HCT116 (cell line): ENCODE measurements at regions not wholly inside any gene's neighbourhood (a gene's known extent, or its start where the extent isn't known, plus 50 kb on each side); places are given as distances from the start of the nearest gene placed in this dataset.

ENCODE experiments used
- ATAC-seq: fragments of 200-7000 bp; cut with Tn5 transposase; 2 replicates; pipeline ENCODE4 v1.9.1; 2020; ENCODE audit warnings: mild to moderate bottlenecking, moderate library complexity
- BruUV-seq: library from RNA; stranded (reverse); fragments of 400-500 nt; replicated peaks from 2 replicates; lab custom pipeline; 2021; lab: Mats Ljungman, UMichigan
- CTCF ChIA-PET: fragments of 300-600 bp; sonication (Branson Sonifier 250); formaldehyde crosslinking; loops from one replicate; lab custom pipeline; 2021; ENCODE audit warnings: antibody characterized with exemption; lab: Charles Lee
- POLR2A ChIA-PET: fragments of 300-600, 350-600 bp; sonication (Branson Sonifier 250); formaldehyde crosslinking; loops from one replicate; lab custom pipeline; 2021; ENCODE audit warnings: antibody characterized with exemption; lab: Charles Lee
- RAD21 ChIA-PET, 2 experiments: fragments of 300-600 bp; sonication (Branson Sonifier 250); formaldehyde crosslinking; loops; one replicate each; lab custom pipeline; 2023; ENCODE audit warnings: low total read pairs in 2 of 2; ENCODE audit not compliant: uncharacterized antibody in 2 of 2, unreplicated experiment in 2 of 2, low non-redundant PET in 1 of 2; lab: Charles Lee
- DNase-seq: peaks from one replicate; pipeline ENCODE4 v3.0.0-alpha.2; 2010; ENCODE audit warnings: low read depth, low spot score
- H2AFZ ChIP-seq: fragments of 200-600 bp; shearing (Covaris generic), sonication (generic); 2 replicates; pipeline ENCODE4 v1.6.1; 2017; ENCODE audit warnings: low read depth, mixed run types, mixed read lengths, antibody characterized with exemption, low read length; ENCODE audit not compliant: poor library complexity, severe bottlenecking
- H3K27ac ChIP-seq: 2 replicates; pipeline ENCODE4 v1.5.1; 2012; ENCODE audit warnings: low read depth, low read length
- H3K27me3 ChIP-seq: fragments of 200-600 bp; sonication (generic); 2 replicates; pipeline ENCODE4 v1.6.1; 2016; ENCODE audit warnings: mixed run types, low read length, mixed read lengths; ENCODE audit not compliant: insufficient read depth
- H3K36me3 ChIP-seq, 2 experiments: fragments of 200-500 bp in 1 of 2; fragments of 200-600 bp in 1 of 2; sonication (Bioruptor generic) in 1 of 2; sonication (generic) in 1 of 2; 2 replicates each; pipeline versions ENCODE4 v1.5.1 to v1.6.1; 2014 to 2016; ENCODE audit warnings: low read length in 2 of 2, inconsistent platforms in 1 of 2, mixed read lengths in 1 of 2, mixed run types in 1 of 2; ENCODE audit not compliant: insufficient read depth in 2 of 2, control insufficient read depth in 1 of 2
- H3K4me1 ChIP-seq, 2 experiments: fragments of 200-600 bp in 1 of 2; sonication (generic) in 1 of 2; 2 replicates each; pipeline versions ENCODE4 v1.5.1 to v1.6.1; 2012 to 2017; ENCODE audit warnings: low read length in 2 of 2, inconsistent platforms in 1 of 2, mild to moderate bottlenecking in 1 of 2, mixed read lengths in 1 of 2, mixed run types in 1 of 2, moderate library complexity in 1 of 2; ENCODE audit not compliant: insufficient read depth in 2 of 2, control insufficient read depth in 1 of 2
- H3K4me2 ChIP-seq: fragments of 200-600 bp; sonication (generic); 2 replicates; pipeline ENCODE4 v1.6.1; 2017; ENCODE audit warnings: mixed run types, low read length, mixed read lengths
- H3K4me3 ChIP-seq, 2 experiments: fragments of 200-600 bp in 1 of 2; sonication (generic) in 1 of 2; replicated peaks in 1 of 2; 2 replicates each; pipeline ENCODE4 v1.5.1; 2011 to 2016; ENCODE audit warnings: low read length in 2 of 2, control low read depth in 1 of 2, low read depth in 1 of 2, mild to moderate bottlenecking in 1 of 2, mixed read lengths in 1 of 2, mixed run types in 1 of 2
- H3K79me2 ChIP-seq: fragments of 200-600 bp; sonication (generic); 2 replicates; pipeline ENCODE4 v1.6.1; 2017; ENCODE audit warnings: mild to moderate bottlenecking, mixed run types, low read length, moderate library complexity, mixed read lengths; ENCODE audit not compliant: insufficient read depth
- H3K9ac ChIP-seq: fragments of 200-600 bp; sonication (generic); 2 replicates; pipeline ENCODE4 v1.6.1; 2016; ENCODE audit warnings: low read length, mixed read lengths
- H3K9me2 ChIP-seq: fragments of 200-600 bp; sonication (generic), shearing (Covaris generic); 2 replicates; pipeline ENCODE4 v1.6.1; 2017; ENCODE audit warnings: mixed run types, mild to moderate bottlenecking, moderate library complexity; ENCODE audit not compliant: insufficient read depth
- H3K9me3 ChIP-seq, 2 experiments: fragments of 200-500 bp in 1 of 2; fragments of 200-600 bp in 1 of 2; sonication (Bioruptor generic) in 1 of 2; sonication (generic) in 1 of 2; 2 replicates each; pipeline ENCODE4 v1.6.1; 2014 to 2017; ENCODE audit warnings: low read length in 2 of 2, mixed read lengths in 2 of 2, inconsistent platforms in 1 of 2, low read depth in 1 of 2, mild to moderate bottlenecking in 1 of 2, mixed run types in 1 of 2, moderate library complexity in 1 of 2; ENCODE audit not compliant: control insufficient read depth in 1 of 2, insufficient read depth in 1 of 2
- H4K20me1 ChIP-seq: fragments of 200-600 bp; sonication (generic), shearing (Covaris generic); 2 replicates; pipeline ENCODE4 v1.6.1; 2017; ENCODE audit warnings: mixed run types, mild to moderate bottlenecking, moderate library complexity; ENCODE audit not compliant: insufficient read depth
- ATF3 ChIP-seq: IDR thresholded peaks from 2 replicates; pipeline ENCODE4 v1.6.1; 2012
- CBX3 ChIP-seq: IDR thresholded peaks from 2 replicates; pipeline ENCODE4 v1.6.1; 2012; ENCODE audit warnings: low read depth
- CTCF ChIP-seq, 3 experiments: fragments of 200-600 bp in 1 of 3; sonication (generic) in 1 of 3; IDR thresholded peaks in 2 of 3; conservative IDR thresholded peaks in 1 of 3; 2 replicates each; pipeline ENCODE4 v1.5.1; 2012 to 2017; ENCODE audit warnings: low read depth in 2 of 3, low read length in 2 of 3, antibody characterized with exemption in 1 of 3, borderline replicate concordance in 1 of 3, control low read depth in 1 of 3, mild to moderate bottlenecking in 1 of 3, mixed read lengths in 1 of 3, mixed run types in 1 of 3, moderate library complexity in 1 of 3; ENCODE audit not compliant: insufficient read depth in 1 of 3
- EGR1 ChIP-seq: IDR thresholded peaks from 2 replicates; pipeline ENCODE4 v1.6.1; 2012; ENCODE audit warnings: low read depth
- EZH2 ChIP-seq: fragments of 200-600 bp; sonication (generic); IDR thresholded peaks from 2 replicates; pipeline ENCODE4 v1.6.1; 2017; ENCODE audit warnings: antibody characterized with exemption, mixed run types
- FOSL1 ChIP-seq: IDR thresholded peaks from 2 replicates; pipeline ENCODE4 v1.6.1; 2012; ENCODE audit warnings: low read depth
- MAX ChIP-seq: IDR thresholded peaks from 2 replicates; pipeline ENCODE4 v1.6.1; 2012
- POLR2A ChIP-seq: IDR thresholded peaks from 2 replicates; pipeline ENCODE4 v1.7.0; 2011; ENCODE audit warnings: borderline replicate concordance; ENCODE audit not compliant: insufficient read depth, insufficient read length; ENCODE audit errors: extremely low read depth
- SIN3A ChIP-seq: IDR thresholded peaks from 2 replicates; pipeline ENCODE4 v1.6.1; 2012; ENCODE audit warnings: low read depth
- TCF7L2 ChIP-seq: IDR thresholded peaks from 2 replicates; pipeline ENCODE4 v1.7.0; 2011; ENCODE audit warnings: borderline replicate concordance, inconsistent platforms; ENCODE audit not compliant: insufficient read depth, insufficient read length; ENCODE audit errors: extremely low read depth
- ZBTB33 ChIP-seq: IDR thresholded peaks from 2 replicates; pipeline ENCODE4 v1.6.1; 2011; ENCODE audit warnings: mild to moderate bottlenecking, low read length, moderate library complexity; ENCODE audit not compliant: insufficient replicate concordance; ENCODE audit errors: extremely low read depth
- ZFX ChIP-seq: fragments of 450-650 bp; IDR thresholded peaks from 2 replicates; pipeline ENCODE4 v1.6.1; 2017
- ZNF274 ChIP-seq: fragments of 200-500 bp; sonication (Bioruptor generic); IDR thresholded peaks from 2 replicates; pipeline ENCODE4 v1.6.1; 2014; ENCODE audit warnings: mild to moderate bottlenecking, low read depth, low read length, inconsistent platforms
- intact Hi-C: fragments of 100-400 bp; cut with micrococcal nuclease; formaldehyde crosslinking; loops from 2 replicates; pipeline ENCODE4 v1.10.0; 2022

- Histone ChIP-seq H2AFZ (no peak overlapping the region), H4K20me1 (no peaks in the 10 kb centered on the region), H3K9me3 (no peaks in the 10 kb centered on the region), H3K9me2 (no peaks in the 10 kb centered on the region), H3K36me3 (no peaks in the 10 kb centered on the region), H3K4me1 (no peaks in the 10 kb centered on the region), H3K79me2 (no peaks in the 10 kb centered on the region), H3K27me3 (no peaks in the 10 kb centered on the region), H3K27ac (no peak overlapping the region), H3K4me2 (no peak overlapping the region), H3K4me3 (no peak overlapping the region), H3K9ac (no peak overlapping the region)
- DNase-seq: no peak
- ChIA-PET CTCF (no interaction called here), RAD21 (no interaction called here), POLR2A (no interaction called here)
- no peak for ATAC-seq
- BruUV-seq: no TSS peak
- TF ChIP-seq EGR1 (no peak), TCF7L2 (no peak), ZBTB33 (no peak), EZH2 (no peak), FOSL1 (no peak), MAX (no peak), ATF3 (no peak), ZFX (no peak), ZNF274 (no peak), SIN3A (no peak), POLR2A (no peak), CBX3 (no peak), CTCF (IDR thresholded peaks at IDR 0.05 in 2 of 3, conservative IDR thresholded peaks at IDR 0.05 in 1 of 3; ENCODE audit: borderline replicate concordance in 1 of 3, insufficient read depth in 1 of 3, low read depth in 2 of 3, low read length in 2 of 3) (no peak)
- intact Hi-C loops: no loop called here
These were observed 172.6 kb upstream of the CHL1 start for GRCh38 chr3:24006-24405.
